Spleen (tissue), 7 donors: ENCODE measurements at regions not wholly inside any gene's neighbourhood (a gene's known extent, or its start where the extent isn't known, plus 50 kb on each side); places are given as distances from the start of the nearest gene placed in this dataset.

Experiments used
- CTCF ChIP-seq, 11 experiments: fragments of 200-600 bp in 7 of 11; fragments of 450-650 bp in 4 of 11; sonication (generic) in 4 of 11; IDR thresholded peaks in 8 of 11; conservative IDR thresholded peaks in 3 of 11; 1 replicate in 7 of 11; 2 replicates in 4 of 11; pipeline versions ENCODE4 v1.4.0 to v1.8.0; 2016 to 2021; ENCODE audit warnings: antibody characterized with exemption in 11 of 11, inconsistent platforms in 4 of 11, mild to moderate bottlenecking in 1 of 11
- POLR2A ChIP-seq, 3 donors: fragments of 450-650 bp; IDR thresholded peaks; one replicate each; pipeline ENCODE4 v1.5.1; 2017; ENCODE audit warnings: antibody characterized with exemption in 3 of 3, mild to moderate bottlenecking in 1 of 3
- POLR2AphosphoS5 ChIP-seq, 3 donors: sonication (generic); formaldehyde crosslinking; IDR thresholded peaks; one replicate each; pipeline ENCODE4 v1.5.1; 2017; ENCODE audit warnings: antibody characterized with exemption in 3 of 3
- donor health status: DM: no; HTN: no; CAD: no; lungs with moderate emphysema.
- donor health status: DM: no; HTN: no; CAD: no.
- donor health status: DM: no; HTN: no; CAD: no.

- no peak for TF ChIP-seq POLR2A (IDR thresholded peaks at IDR 0.05)
- TF ChIP-seq CTCF (IDR thresholded peaks at IDR 0.05 in 8 of 11, conservative IDR thresholded peaks at IDR 0.05 in 3 of 11), result no peak
- TF ChIP-seq POLR2AphosphoS5 (IDR thresholded peaks at IDR 0.05), result no peak
These were observed 325.9 kb upstream of the NT5C1B start for GRCh38 chr2:18915227-18915626.
